GM23338 (cell line): ENCODE measurements at regions not wholly inside any gene's neighbourhood (a gene's known extent, or its start where the extent isn't known, plus 50 kb on each side); places are given as distances from the start of the nearest gene placed in this dataset.

Experiments
- ATAC-seq: fragments of 200-7000 bp; cut with Tn5 transposase; 3 replicates; pipeline ENCODE4 v1.9.1; 2020
- DNase-seq: peaks from one replicate; pipeline ENCODE4 v3.0.0-alpha.2; 2015; ENCODE audit warnings: low spot score
- H2AFZ ChIP-seq: fragments of 200-600 bp; sonication (generic); 2 replicates; pipeline ENCODE4 v1.8.0; 2016; ENCODE audit warnings: antibody characterized with exemption, mild to moderate bottlenecking, moderate library complexity
- H3F3A ChIP-seq: fragments of 200-600 bp; sonication (generic); replicated peaks from 2 replicates; pipeline ENCODE4 v1.8.0; 2017; ENCODE audit warnings: antibody characterized with exemption, mixed run types, low read depth
- H3K27ac ChIP-seq: fragments of 200-600 bp; sonication (generic); 2 replicates; pipeline ENCODE4 v1.6.1; 2016; ENCODE audit warnings: low read depth
- H3K27me3 ChIP-seq: fragments of 200-600 bp; sonication (generic); 2 replicates; pipeline ENCODE4 v1.8.0; 2016; ENCODE audit warnings: mild to moderate bottlenecking, mixed run types, moderate library complexity; ENCODE audit not compliant: insufficient read depth
- H3K36me3 ChIP-seq: fragments of 200-600 bp; sonication (generic); 2 replicates; pipeline ENCODE4 v1.8.0; 2016; ENCODE audit warnings: mild to moderate bottlenecking; ENCODE audit not compliant: insufficient read depth
- H3K4me1 ChIP-seq: fragments of 200-600 bp; sonication (generic); 2 replicates; pipeline ENCODE4 v1.8.0; 2016; ENCODE audit warnings: mild to moderate bottlenecking, moderate library complexity; ENCODE audit not compliant: insufficient read depth
- H3K4me2 ChIP-seq: fragments of 200-600 bp; sonication (generic); 2 replicates; pipeline ENCODE4 v1.7.1; 2017; ENCODE audit warnings: mixed run types
- H3K4me3 ChIP-seq: fragments of 200-600 bp; sonication (generic); 2 replicates; pipeline ENCODE4 v1.6.1; 2016; ENCODE audit warnings: mixed run types
- H3K79me2 ChIP-seq: fragments of 200-600 bp; sonication (generic); replicated peaks from 2 replicates; pipeline ENCODE4 v1.8.0; 2017; ENCODE audit warnings: mild to moderate bottlenecking; ENCODE audit not compliant: insufficient read depth
- H3K9me2 ChIP-seq: fragments of 200-600 bp; sonication (generic); 2 replicates; pipeline ENCODE4 v1.8.0; 2017; ENCODE audit not compliant: insufficient read depth
- H4K20me1 ChIP-seq: fragments of 200-600 bp; sonication (generic); replicated peaks from 2 replicates; pipeline ENCODE4 v1.8.0; 2017; ENCODE audit warnings: mild to moderate bottlenecking; ENCODE audit not compliant: insufficient read depth
- H3K27ac Mint-ChIP-seq: 2 replicates; pipeline ENCODE4 v1.8.0; 2020; ENCODE audit warnings: inconsistent platforms, mild to moderate bottlenecking, moderate library complexity, mixed read lengths
- H3K27me3 Mint-ChIP-seq: 3 replicates; pipeline ENCODE4 v1.8.0; 2022; ENCODE audit warnings: low read depth, mild to moderate bottlenecking, moderate library complexity, mixed read lengths, inconsistent platforms; ENCODE audit not compliant: insufficient read depth, poor library complexity
- H3K36me3 Mint-ChIP-seq: 3 replicates; pipeline ENCODE4 v1.8.0; 2021; ENCODE audit warnings: low read depth, mild to moderate bottlenecking, inconsistent platforms, moderate library complexity, mixed read lengths
- H3K4me1 Mint-ChIP-seq: 3 replicates; pipeline ENCODE4 v1.8.0; 2020; ENCODE audit warnings: mild to moderate bottlenecking, inconsistent platforms, mixed read lengths
- H3K4me3 Mint-ChIP-seq: 3 replicates; pipeline ENCODE4 v1.8.0; 2021; ENCODE audit warnings: moderate library complexity, mild to moderate bottlenecking, inconsistent platforms, mixed read lengths
- H3K9me3 Mint-ChIP-seq: 3 replicates; pipeline ENCODE4 v1.8.0; 2020; ENCODE audit warnings: moderate library complexity, mild to moderate bottlenecking, inconsistent platforms, mixed read lengths
- EZH2phosphoT487 ChIP-seq: fragments of 200-600 bp; sonication (generic); IDR thresholded peaks from one replicate; pipeline ENCODE4 v1.8.1; 2018; ENCODE audit warnings: antibody characterized with exemption; ENCODE audit not compliant: unreplicated experiment
- JUNB ChIP-seq: IDR thresholded peaks from one replicate; pipeline ENCODE4 v1.6.1; 2016; ENCODE audit warnings: antibody characterized with exemption; ENCODE audit not compliant: unreplicated experiment
- NANOG ChIP-seq: IDR thresholded peaks from 2 replicates; pipeline ENCODE4 v1.6.1; 2016; ENCODE audit warnings: antibody characterized with exemption, borderline replicate concordance
- POLR2AphosphoS5 ChIP-seq: IDR thresholded peaks from 2 replicates; pipeline ENCODE4 v1.6.1; 2016; ENCODE audit warnings: antibody characterized with exemption, low read depth
- TF ChIP-seq, protein P1 (sequence below), 2 experiments: fragments of 200-600 bp in 1 of 2; sonication (generic) in 1 of 2; conservative IDR thresholded peaks; 2 replicates each; pipeline versions ENCODE4 v1.5.1 to v1.6.1; 2016 to 2017; ENCODE audit warnings: antibody characterized with exemption in 2 of 2, low read depth in 2 of 2, mild to moderate bottlenecking in 2 of 2, moderate library complexity in 1 of 2
- TF ChIP-seq, protein P2 (sequence below): IDR thresholded peaks from one replicate; pipeline ENCODE4 v1.6.1; 2018; ENCODE audit warnings: antibody characterized with exemption; ENCODE audit not compliant: unreplicated experiment
- TF ChIP-seq, protein P3 (sequence below): fragments of 250-450 bp; sonication (Bioruptor Pico); IDR thresholded peaks from 2 replicates; pipeline ENCODE4 v1.5.0; 2020; ENCODE audit warnings: mild to moderate bottlenecking, moderate library complexity

DNA sequence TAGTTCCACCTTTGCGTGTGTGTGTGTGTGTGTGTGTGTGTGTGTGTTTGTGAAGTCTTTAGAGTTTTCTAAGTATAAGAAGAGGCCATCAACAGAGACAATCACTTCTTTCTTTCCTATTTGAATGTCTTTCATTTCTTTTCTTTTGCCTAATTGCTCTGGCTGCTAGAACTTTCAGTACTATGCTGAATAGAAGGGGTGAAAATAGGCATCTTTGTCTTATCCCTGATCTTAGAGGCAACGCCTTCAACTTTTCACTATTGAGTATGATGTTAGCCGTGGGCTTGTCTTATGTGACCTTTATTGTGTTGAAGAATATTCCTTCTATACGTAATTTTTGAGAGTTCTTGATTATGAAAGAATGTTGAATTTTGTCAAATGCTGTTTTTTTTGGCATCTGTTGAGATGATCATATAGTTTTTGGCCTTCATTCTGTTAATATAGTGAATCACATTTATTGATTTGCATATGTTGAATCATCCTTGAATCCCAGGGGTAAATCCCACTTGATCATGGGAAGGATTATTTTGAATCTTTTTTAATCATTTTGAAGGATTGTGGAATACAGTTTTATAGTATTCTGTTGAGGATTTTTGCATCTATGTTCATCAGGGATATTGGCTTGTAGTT is 134.8 kb upstream of the CD180 start:
- Histone ChIP-seq H4K20me1 (no peaks in the 10 kb centered on the region), H3K4me1 (no peaks in the 10 kb centered on the region), H3F3A (no peaks in the 10 kb centered on the region), H3K27ac (no peak overlapping the region), H3K4me2 (no peak overlapping the region), H3K79me2 (no peaks in the 10 kb centered on the region), H3K4me3 (no peak overlapping the region), H3K9me2 (0 out of 2 replicates have a peak, but pooled peaks cover 8% of the 10 kb centered on the region), H2AFZ (no peak overlapping the region), H3K27me3 (no peaks in the 10 kb centered on the region), H3K36me3 (no peaks in the 10 kb centered on the region)
- H3K4me1 Mint-ChIP-seq, result no peaks in the 10 kb centered on the region
- no peak overlapping the region for H3K27ac Mint-ChIP-seq
- H3K9me3 Mint-ChIP-seq, result no peaks in the 10 kb centered on the region; the same call in 1 of the 3 replicates
- TF ChIP-seq EZH2phosphoT487, result no peak
- TF ChIP-seq JUNB, result no peak
- no peak for TF ChIP-seq POLR2AphosphoS5
- TF ChIP-seq, protein P1, sequence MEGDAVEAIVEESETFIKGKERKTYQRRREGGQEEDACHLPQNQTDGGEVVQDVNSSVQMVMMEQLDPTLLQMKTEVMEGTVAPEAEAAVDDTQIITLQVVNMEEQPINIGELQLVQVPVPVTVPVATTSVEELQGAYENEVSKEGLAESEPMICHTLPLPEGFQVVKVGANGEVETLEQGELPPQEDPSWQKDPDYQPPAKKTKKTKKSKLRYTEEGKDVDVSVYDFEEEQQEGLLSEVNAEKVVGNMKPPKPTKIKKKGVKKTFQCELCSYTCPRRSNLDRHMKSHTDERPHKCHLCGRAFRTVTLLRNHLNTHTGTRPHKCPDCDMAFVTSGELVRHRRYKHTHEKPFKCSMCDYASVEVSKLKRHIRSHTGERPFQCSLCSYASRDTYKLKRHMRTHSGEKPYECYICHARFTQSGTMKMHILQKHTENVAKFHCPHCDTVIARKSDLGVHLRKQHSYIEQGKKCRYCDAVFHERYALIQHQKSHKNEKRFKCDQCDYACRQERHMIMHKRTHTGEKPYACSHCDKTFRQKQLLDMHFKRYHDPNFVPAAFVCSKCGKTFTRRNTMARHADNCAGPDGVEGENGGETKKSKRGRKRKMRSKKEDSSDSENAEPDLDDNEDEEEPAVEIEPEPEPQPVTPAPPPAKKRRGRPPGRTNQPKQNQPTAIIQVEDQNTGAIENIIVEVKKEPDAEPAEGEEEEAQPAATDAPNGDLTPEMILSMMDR (conservative IDR thresholded peaks at IDR 0.05; ENCODE audit: low read depth in 2 of 2), result no peak
- no peak for TF ChIP-seq NANOG
- TF ChIP-seq, protein P2, sequence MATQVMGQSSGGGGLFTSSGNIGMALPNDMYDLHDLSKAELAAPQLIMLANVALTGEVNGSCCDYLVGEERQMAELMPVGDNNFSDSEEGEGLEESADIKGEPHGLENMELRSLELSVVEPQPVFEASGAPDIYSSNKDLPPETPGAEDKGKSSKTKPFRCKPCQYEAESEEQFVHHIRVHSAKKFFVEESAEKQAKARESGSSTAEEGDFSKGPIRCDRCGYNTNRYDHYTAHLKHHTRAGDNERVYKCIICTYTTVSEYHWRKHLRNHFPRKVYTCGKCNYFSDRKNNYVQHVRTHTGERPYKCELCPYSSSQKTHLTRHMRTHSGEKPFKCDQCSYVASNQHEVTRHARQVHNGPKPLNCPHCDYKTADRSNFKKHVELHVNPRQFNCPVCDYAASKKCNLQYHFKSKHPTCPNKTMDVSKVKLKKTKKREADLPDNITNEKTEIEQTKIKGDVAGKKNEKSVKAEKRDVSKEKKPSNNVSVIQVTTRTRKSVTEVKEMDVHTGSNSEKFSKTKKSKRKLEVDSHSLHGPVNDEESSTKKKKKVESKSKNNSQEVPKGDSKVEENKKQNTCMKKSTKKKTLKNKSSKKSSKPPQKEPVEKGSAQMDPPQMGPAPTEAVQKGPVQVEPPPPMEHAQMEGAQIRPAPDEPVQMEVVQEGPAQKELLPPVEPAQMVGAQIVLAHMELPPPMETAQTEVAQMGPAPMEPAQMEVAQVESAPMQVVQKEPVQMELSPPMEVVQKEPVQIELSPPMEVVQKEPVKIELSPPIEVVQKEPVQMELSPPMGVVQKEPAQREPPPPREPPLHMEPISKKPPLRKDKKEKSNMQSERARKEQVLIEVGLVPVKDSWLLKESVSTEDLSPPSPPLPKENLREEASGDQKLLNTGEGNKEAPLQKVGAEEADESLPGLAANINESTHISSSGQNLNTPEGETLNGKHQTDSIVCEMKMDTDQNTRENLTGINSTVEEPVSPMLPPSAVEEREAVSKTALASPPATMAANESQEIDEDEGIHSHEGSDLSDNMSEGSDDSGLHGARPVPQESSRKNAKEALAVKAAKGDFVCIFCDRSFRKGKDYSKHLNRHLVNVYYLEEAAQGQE, result no peak
- TF ChIP-seq, protein P3, sequence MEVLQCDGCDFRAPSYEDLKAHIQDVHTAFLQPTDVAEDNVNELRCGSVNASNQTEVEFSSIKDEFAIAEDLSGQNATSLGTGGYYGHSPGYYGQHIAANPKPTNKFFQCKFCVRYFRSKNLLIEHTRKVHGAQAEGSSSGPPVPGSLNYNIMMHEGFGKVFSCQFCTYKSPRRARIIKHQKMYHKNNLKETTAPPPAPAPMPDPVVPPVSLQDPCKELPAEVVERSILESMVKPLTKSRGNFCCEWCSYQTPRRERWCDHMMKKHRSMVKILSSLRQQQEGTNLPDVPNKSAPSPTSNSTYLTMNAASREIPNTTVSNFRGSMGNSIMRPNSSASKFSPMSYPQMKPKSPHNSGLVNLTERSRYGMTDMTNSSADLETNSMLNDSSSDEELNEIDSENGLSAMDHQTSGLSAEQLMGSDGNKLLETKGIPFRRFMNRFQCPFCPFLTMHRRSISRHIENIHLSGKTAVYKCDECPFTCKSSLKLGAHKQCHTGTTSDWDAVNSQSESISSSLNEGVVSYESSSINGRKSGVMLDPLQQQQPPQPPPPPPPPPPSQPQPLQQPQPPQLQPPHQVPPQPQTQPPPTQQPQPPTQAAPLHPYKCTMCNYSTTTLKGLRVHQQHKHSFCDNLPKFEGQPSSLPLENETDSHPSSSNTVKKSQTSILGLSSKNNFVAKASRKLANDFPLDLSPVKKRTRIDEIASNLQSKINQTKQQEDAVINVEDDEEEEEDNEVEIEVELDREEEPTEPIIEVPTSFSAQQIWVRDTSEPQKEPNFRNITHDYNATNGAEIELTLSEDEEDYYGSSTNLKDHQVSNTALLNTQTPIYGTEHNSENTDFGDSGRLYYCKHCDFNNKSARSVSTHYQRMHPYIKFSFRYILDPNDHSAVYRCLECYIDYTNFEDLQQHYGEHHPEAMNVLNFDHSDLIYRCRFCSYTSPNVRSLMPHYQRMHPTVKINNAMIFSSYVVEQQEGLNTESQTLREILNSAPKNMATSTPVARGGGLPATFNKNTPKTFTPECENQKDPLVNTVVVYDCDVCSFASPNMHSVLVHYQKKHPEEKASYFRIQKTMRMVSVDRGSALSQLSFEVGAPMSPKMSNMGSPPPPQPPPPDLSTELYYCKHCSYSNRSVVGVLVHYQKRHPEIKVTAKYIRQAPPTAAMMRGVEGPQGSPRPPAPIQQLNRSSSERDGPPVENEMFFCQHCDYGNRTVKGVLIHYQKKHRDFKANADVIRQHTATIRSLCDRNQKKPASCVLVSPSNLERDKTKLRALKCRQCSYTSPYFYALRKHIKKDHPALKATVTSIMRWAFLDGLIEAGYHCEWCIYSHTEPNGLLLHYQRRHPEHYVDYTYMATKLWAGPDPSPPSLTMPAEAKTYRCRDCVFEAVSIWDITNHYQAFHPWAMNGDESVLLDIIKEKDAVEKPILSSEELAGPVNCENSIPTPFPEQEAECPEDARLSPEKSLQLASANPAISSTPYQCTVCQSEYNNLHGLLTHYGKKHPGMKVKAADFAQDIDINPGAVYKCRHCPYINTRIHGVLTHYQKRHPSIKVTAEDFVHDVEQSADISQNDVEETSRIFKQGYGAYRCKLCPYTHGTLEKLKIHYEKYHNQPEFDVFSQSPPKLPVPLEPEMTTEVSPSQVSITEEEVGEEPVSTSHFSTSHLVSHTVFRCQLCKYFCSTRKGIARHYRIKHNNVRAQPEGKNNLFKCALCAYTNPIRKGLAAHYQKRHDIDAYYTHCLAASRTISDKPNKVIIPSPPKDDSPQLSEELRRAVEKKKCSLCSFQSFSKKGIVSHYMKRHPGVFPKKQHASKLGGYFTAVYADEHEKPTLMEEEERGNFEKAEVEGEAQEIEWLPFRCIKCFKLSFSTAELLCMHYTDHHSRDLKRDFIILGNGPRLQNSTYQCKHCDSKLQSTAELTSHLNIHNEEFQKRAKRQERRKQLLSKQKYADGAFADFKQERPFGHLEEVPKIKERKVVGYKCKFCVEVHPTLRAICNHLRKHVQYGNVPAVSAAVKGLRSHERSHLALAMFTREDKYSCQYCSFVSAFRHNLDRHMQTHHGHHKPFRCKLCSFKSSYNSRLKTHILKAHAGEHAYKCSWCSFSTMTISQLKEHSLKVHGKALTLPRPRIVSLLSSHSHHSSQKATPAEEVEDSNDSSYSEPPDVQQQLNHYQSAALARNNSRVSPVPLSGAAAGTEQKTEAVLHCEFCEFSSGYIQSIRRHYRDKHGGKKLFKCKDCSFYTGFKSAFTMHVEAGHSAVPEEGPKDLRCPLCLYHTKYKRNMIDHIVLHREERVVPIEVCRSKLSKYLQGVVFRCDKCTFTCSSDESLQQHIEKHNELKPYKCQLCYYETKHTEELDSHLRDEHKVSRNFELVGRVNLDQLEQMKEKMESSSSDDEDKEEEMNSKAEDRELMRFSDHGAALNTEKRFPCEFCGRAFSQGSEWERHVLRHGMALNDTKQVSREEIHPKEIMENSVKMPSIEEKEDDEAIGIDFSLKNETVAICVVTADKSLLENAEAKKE (CRISPR knock-in tag), result no peak
- no peak overlapping the region for H3K4me3 Mint-ChIP-seq
- no peaks in the 10 kb centered on the region for H3K27me3 Mint-ChIP-seq
- peaks cover 3% of the 10 kb centered on the region; the same call in 1 of the 3 replicates for H3K36me3 Mint-ChIP-seq
- DNase-seq (no peak), ATAC-seq (no peak)
